Adipocyte (in vitro differentiated cells): ENCODE measurements at regions not wholly inside any gene's neighbourhood (a gene's known extent, or its start where the extent isn't known, plus 50 kb on each side); places are given as distances from the start of the nearest gene placed in this dataset.

Experiments
- DNase-seq: peaks from one replicate; pipeline ENCODE4 v3.0.0-alpha.2; 2015; ENCODE audit warnings: low read depth
- H3K27me3 ChIP-seq: replicated peaks from 2 replicates; pipeline ENCODE4 v1.7.0; 2013; ENCODE audit warnings: mild to moderate bottlenecking, low read length, moderate library complexity; ENCODE audit not compliant: control insufficient read depth, insufficient read depth
- H3K36me3 ChIP-seq: 2 replicates; pipeline ENCODE4 v1.7.0; 2013; ENCODE audit warnings: low read length, mild to moderate bottlenecking, moderate library complexity; ENCODE audit not compliant: control insufficient read depth, insufficient read depth, severe bottlenecking
- H3K4me1 ChIP-seq: 2 replicates; pipeline ENCODE4 v1.7.0; 2013; ENCODE audit warnings: mild to moderate bottlenecking, low read length, moderate library complexity; ENCODE audit not compliant: control insufficient read depth, insufficient read depth
- H3K4me3 ChIP-seq: 2 replicates; pipeline ENCODE4 v1.7.0; 2013; ENCODE audit warnings: mild to moderate bottlenecking, low read length, moderate library complexity
- H3K9ac ChIP-seq: 2 replicates; pipeline ENCODE4 v1.7.0; 2013; ENCODE audit warnings: mild to moderate bottlenecking, low read length, moderate library complexity
- H3K9me3 ChIP-seq: 2 replicates; pipeline ENCODE4 v1.7.0; 2013; ENCODE audit warnings: mild to moderate bottlenecking, low read length, moderate library complexity; ENCODE audit not compliant: control insufficient read depth

DNA sequence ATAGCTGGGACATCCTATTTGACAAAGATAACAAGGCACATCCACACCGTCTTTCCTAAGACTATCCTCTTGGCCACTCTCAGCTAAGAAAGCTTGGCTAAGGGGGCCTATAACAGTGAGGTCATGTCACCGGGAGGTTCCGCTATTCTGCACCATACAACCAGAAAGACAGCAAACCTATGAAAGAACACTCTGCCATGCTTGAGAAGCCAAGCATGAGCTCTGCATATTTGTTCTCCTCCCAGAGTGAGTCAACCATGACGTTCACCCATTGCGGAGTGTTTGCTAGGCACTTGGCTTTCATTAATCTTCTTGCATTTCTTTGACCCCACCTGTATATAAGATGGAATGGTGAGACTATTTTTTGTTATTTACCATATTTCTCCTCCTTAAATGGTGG is 141.2 kb downstream of the GMNC start:
- Histone ChIP-seq H3K4me3 (no peak overlapping the region), H3K36me3 (no peaks in the 10 kb centered on the region), H3K9me3 (no peaks in the 10 kb centered on the region), H3K4me1 (peaks cover 3% of the 10 kb centered on the region), H3K9ac (no peak overlapping the region), H3K27me3 (no peaks in the 10 kb centered on the region)
- DNase-seq: no peak

DNA sequence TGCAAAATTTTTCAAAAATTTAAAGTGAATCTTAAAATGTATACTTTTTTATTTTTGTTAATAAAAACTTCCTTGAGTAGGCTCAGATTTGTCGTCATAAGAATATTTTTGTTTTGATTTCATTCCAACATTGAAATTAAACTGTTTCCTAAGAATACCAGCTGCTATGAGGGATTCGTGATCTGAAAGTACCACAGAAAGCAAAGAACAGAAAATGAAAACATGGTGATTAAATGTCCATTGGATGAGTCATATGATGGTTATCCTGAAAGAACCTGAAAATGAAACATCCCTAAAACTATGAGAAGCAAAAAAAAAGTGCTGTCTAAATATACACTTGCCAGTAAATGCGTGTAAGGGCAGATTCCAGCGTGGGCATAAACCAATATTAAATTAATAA is 143.8 kb downstream of the GMNC start:
- peak overlapping the region; percentile 65 for H3K4me3 ChIP-seq
- H3K9ac ChIP-seq: no peak overlapping the region
- no peaks in the 10 kb centered on the region for H3K36me3 ChIP-seq
- H3K9me3 ChIP-seq: no peaks in the 10 kb centered on the region
- H3K27me3 ChIP-seq: no peaks in the 10 kb centered on the region
- peak; percentile 92 for DNase-seq
- H3K4me1 ChIP-seq: peaks cover 6% of the 10 kb centered on the region

GRCh38 chr3:190718097-190718496 is 144.4 kb downstream of the GMNC start:
- Histone ChIP-seq H3K9me3 (no peaks in the 10 kb centered on the region), H3K27me3 (no peaks in the 10 kb centered on the region), H3K4me3 (peak overlapping the region; percentile 65), H3K4me1 (peaks cover 6% of the 10 kb centered on the region), H3K9ac (no peak overlapping the region), H3K36me3 (no peaks in the 10 kb centered on the region)
- DNase-seq: no peak

DNA sequence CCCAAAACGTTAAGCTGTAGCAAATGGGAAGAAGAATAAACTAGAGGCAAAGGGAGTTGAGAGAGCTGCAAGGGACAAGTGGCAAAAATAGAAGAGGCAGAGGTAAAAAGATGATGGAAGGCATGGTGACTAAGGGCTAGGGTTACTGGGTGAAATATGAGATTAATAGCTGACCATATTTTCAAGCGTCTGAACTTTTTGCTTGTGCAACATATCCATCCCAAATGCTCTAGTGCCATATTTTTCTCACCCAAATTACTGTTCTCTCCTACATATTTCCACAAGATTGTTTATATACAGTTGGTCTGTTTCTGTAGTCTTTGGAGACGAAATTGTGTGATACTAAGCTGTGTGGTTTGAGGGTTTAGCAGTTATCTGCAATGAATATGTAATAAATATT is 145.5 kb downstream of the GMNC start:
- Histone ChIP-seq H3K9me3 (no peaks in the 10 kb centered on the region), H3K4me1 (peaks cover 6% of the 10 kb centered on the region), H3K27me3 (no peaks in the 10 kb centered on the region), H3K4me3 (no peak overlapping the region), H3K36me3 (no peaks in the 10 kb centered on the region), H3K9ac (no peak overlapping the region)
- DNase-seq: no peak

DNA sequence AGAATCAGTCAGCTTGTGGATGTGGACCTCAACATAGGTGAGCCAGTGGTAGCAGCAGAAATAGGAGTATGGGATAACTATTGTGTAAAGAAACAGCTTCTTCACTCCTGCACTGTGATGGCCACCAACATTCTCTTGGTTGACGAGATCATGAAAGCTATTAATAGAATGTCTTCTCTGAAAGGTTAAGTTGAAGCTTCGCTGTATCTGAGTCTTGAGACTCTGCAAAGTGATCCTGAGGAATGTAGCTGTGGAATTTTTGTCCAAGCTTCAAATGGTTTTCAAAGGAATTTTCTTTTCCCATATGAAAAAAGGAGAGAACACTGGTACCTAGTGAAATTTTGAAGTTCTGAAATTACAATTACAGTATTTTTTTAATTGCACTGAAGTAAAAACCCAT is 146.3 kb downstream of the GMNC start:
- Histone ChIP-seq H3K9me3 (no peaks in the 10 kb centered on the region), H3K4me1 (peaks cover 6% of the 10 kb centered on the region), H3K4me3 (no peak overlapping the region), H3K9ac (no peak overlapping the region), H3K27me3 (no peaks in the 10 kb centered on the region), H3K36me3 (no peaks in the 10 kb centered on the region)
- no peak for DNase-seq

DNA sequence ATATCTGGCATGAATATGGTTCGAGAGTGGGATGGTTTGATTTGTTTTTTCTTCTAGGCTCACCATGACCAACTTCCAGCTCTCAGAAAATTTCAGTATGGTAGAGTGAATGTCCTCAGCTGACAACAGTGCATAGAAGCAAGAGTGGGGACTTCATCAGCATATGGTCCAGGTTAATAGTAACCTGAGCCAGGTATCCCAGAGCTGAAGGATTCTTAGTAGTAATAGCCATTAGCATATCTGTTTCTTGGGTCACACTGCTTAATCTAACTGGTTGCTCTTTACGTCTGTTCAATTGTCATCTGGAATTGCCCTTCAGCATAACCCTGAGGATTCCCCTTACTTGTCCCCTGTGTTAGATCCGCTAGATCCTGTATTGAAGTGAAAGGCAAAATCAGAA is 151.8 kb downstream of the GMNC start:
- Histone ChIP-seq H3K9me3 (no peaks in the 10 kb centered on the region), H3K27me3 (no peaks in the 10 kb centered on the region), H3K36me3 (no peaks in the 10 kb centered on the region), H3K4me1 (peaks cover 5% of the 10 kb centered on the region), H3K4me3 (no peak overlapping the region), H3K9ac (no peak overlapping the region)
- DNase-seq: no peak

GRCh38 chr3:190709351-190709773 is 153.1 kb downstream of the GMNC start:
- Histone ChIP-seq H3K4me3 (no peak overlapping the region), H3K4me1 (peaks cover 5% of the 10 kb centered on the region), H3K27me3 (no peaks in the 10 kb centered on the region), H3K36me3 (no peaks in the 10 kb centered on the region), H3K9me3 (no peaks in the 10 kb centered on the region), H3K9ac (no peak overlapping the region)
- DNase-seq: peak; percentile 58
